ENCODE measurements at regions not wholly inside any gene's neighbourhood (a gene's known extent, or its start where the extent isn't known, plus 50 kb on each side); places are given as distances from the start of the nearest gene placed in this dataset.

- Histone ChIP-seq H3K4me3 (no peak overlapping the region), H3K4me1 (no peaks in the 10 kb centered on the region), H3K27ac (no peak overlapping the region), H3K36me3 (no peaks in the 10 kb centered on the region), H3K27me3 (no peaks in the 10 kb centered on the region), H3K9me3 (no peaks in the 10 kb centered on the region)
- intact Hi-C loops (cut with DNase I) = no loop called here
- DNase-seq = no peak
- no peak for ATAC-seq
- no peak for TF ChIP-seq CTCF (IDR thresholded peaks at IDR 0.05)
Measured at GRCh38 chr2:4693266-4693665, 989.9 kb downstream of the DCDC2C start.

GRCh38 chr2:4695281-4695861 is 992.0 kb downstream of the DCDC2C start:
- ATAC-seq = no peak
- no peak for DNase-seq

GRCh38 chr2:4715065-4715464 is 977.1 kb upstream of the SOX11 start:
- H3K36me3 ChIP-seq = no peaks in the 10 kb centered on the region
- no peak overlapping the region for H3K27ac ChIP-seq
- no peak for TF ChIP-seq CTCF (IDR thresholded peaks at IDR 0.05)
- H3K27me3 ChIP-seq = no peaks in the 10 kb centered on the region
- no peak for DNase-seq
- no peak overlapping the region for H3K4me3 ChIP-seq
- no peaks in the 10 kb centered on the region for H3K9me3 ChIP-seq
- no peak for ATAC-seq
- intact Hi-C loops (cut with DNase I) = no loop called here
- no peaks in the 10 kb centered on the region for H3K4me1 ChIP-seq

More at GRCh38 chr2:4695281-4695861, 992.0 kb downstream of the DCDC2C start:
- Histone ChIP-seq H3K4me1 (no peaks in the 10 kb centered on the region), H3K4me3 (no peak overlapping the region), H3K27ac (no peak overlapping the region), H3K36me3 (no peaks in the 10 kb centered on the region), H3K27me3 (no peaks in the 10 kb centered on the region), H3K9me3 (no peaks in the 10 kb centered on the region)
- no peak for TF ChIP-seq CTCF (IDR thresholded peaks at IDR 0.05)
- intact Hi-C loops (cut with DNase I) = no loop called here

GRCh38 chr2:4718777-4719176 is 973.4 kb upstream of the SOX11 start:
- Histone ChIP-seq H3K27me3 (no peaks in the 10 kb centered on the region), H3K36me3 (no peaks in the 10 kb centered on the region), H3K27ac (no peak overlapping the region), H3K4me1 (no peaks in the 10 kb centered on the region), H3K4me3 (no peak overlapping the region), H3K9me3 (no peaks in the 10 kb centered on the region)
- ATAC-seq (no peak), DNase-seq (no peak)
- intact Hi-C loops (cut with DNase I) = no loop called here
- no peak for TF ChIP-seq CTCF (IDR thresholded peaks at IDR 0.05)

GRCh38 chr2:4725618-4726017 is 966.6 kb upstream of the SOX11 start:
- Histone ChIP-seq H3K36me3 (no peaks in the 10 kb centered on the region), H3K4me1 (no peaks in the 10 kb centered on the region), H3K27ac (no peak overlapping the region), H3K4me3 (no peak overlapping the region), H3K9me3 (no peaks in the 10 kb centered on the region), H3K27me3 (no peaks in the 10 kb centered on the region)
- intact Hi-C loops (cut with DNase I) = no loop called here
- DNase-seq (no peak), ATAC-seq (no peak)
- TF ChIP-seq CTCF (IDR thresholded peaks at IDR 0.05) = no peak

GRCh38 chr2:4732560-4732959 is 959.6 kb upstream of the SOX11 start:
- Histone ChIP-seq H3K27me3 (no peaks in the 10 kb centered on the region), H3K9me3 (no peaks in the 10 kb centered on the region), H3K4me3 (no peak overlapping the region), H3K27ac (no peak overlapping the region), H3K36me3 (no peaks in the 10 kb centered on the region), H3K4me1 (no peaks in the 10 kb centered on the region)
- no peak for TF ChIP-seq CTCF (IDR thresholded peaks at IDR 0.05)
- DNase-seq (no peak), ATAC-seq (no peak)
- intact Hi-C loops (cut with DNase I) = no loop called here

Data from upper lobe of right lung (tissue), 1 donor.